H1 (cell line): ENCODE measurements at regions not wholly inside any gene's neighbourhood (a gene's known extent, or its start where the extent isn't known, plus 50 kb on each side); places are given as distances from the start of the nearest gene placed in this dataset.

ENCODE experiments used
- CTCF ChIA-PET: fragments of 300-600 bp; sonication (Branson Sonifier 250); formaldehyde crosslinking; loops from one replicate; lab custom pipeline; 2021; ENCODE audit not compliant: partially characterized antibody; lab: Charles Lee
- POLR2A ChIA-PET: fragments of 300-600 bp; sonication (Branson Sonifier 250); formaldehyde crosslinking; loops from one replicate; lab custom pipeline; 2021; ENCODE audit warnings: inconsistent platforms; ENCODE audit not compliant: partially characterized antibody; lab: Charles Lee
- DNase-seq, 2 experiments: peaks; one replicate each; pipeline versions ENCODE4 v3.0.0 to v3.0.0-alpha.2; 2010 to 2022; ENCODE audit warnings: low spot score in 2 of 2, low read depth in 1 of 2, mixed read lengths in 1 of 2
- FAIRE-seq: peaks from 2 replicates; lab custom pipeline; 2011; peaks lifted over from hg19 to GRCh38; lab: Jason Lieb, UNC
- H2AFZ ChIP-seq: 2 replicates; pipeline ENCODE4 v1.8.1; 2012; ENCODE audit warnings: low read length, inconsistent platforms
- H2AK5ac ChIP-seq: 2 replicates; pipeline ENCODE4 v1.6.1; 2013; ENCODE audit warnings: low read depth, low read length
- H2BK120ac ChIP-seq: replicated peaks from 2 replicates; pipeline ENCODE3; 2013; ENCODE audit warnings: low read depth, low read length, inconsistent platforms
- H2BK12ac ChIP-seq: 2 replicates; pipeline ENCODE4 v1.6.1; 2013; ENCODE audit warnings: low read depth, low read length
- H2BK15ac ChIP-seq: 2 replicates; pipeline ENCODE4 v1.6.1; 2013; ENCODE audit warnings: low read length
- H2BK20ac ChIP-seq: 2 replicates; pipeline ENCODE4 v1.6.1; 2013; ENCODE audit warnings: low read length
- H2BK5ac ChIP-seq: 2 replicates; pipeline ENCODE4 v1.6.1; 2013; ENCODE audit warnings: low read depth, low read length
- H3K14ac ChIP-seq: 2 replicates; pipeline ENCODE4 v1.6.1; 2013; ENCODE audit warnings: inconsistent platforms; ENCODE audit not compliant: insufficient read length
- H3K18ac ChIP-seq: 2 replicates; pipeline ENCODE4 v1.6.1; 2013; ENCODE audit warnings: low read length; ENCODE audit errors: extremely low read depth
- H3K23ac ChIP-seq: 2 replicates; pipeline ENCODE4 v1.6.1; 2013; ENCODE audit warnings: inconsistent platforms; ENCODE audit not compliant: insufficient read length
- H3K23me2 ChIP-seq: 2 replicates; pipeline ENCODE4 v1.6.1; 2013; ENCODE audit warnings: low read depth, low read length
- H3K27ac ChIP-seq: 2 replicates; pipeline ENCODE4 v1.6.1; 2011; ENCODE audit warnings: low read depth, low read length, inconsistent platforms
- H3K27me3 ChIP-seq, 4 experiments: replicated peaks in 1 of 4; 1 replicate in 1 of 4; 2 replicates in 3 of 4; pipeline versions ENCODE4 v1.6.1 to v1.8.1; 2011 to 2013; ENCODE audit warnings: low read length in 3 of 4, mild to moderate bottlenecking in 3 of 4, inconsistent platforms in 2 of 4, mixed read lengths in 2 of 4, moderate library complexity in 1 of 4; ENCODE audit not compliant: control insufficient read depth in 3 of 4, insufficient read depth in 3 of 4; ENCODE audit errors: extremely low read depth in 1 of 4
- H3K36me3 ChIP-seq, 4 experiments: 2 replicates each; pipeline versions ENCODE4 v1.6.1 to v1.8.1; 2011 to 2013; ENCODE audit warnings: mild to moderate bottlenecking in 4 of 4, low read length in 3 of 4, moderate library complexity in 2 of 4, control low read depth in 1 of 4, inconsistent platforms in 1 of 4; ENCODE audit not compliant: insufficient read depth in 4 of 4, control insufficient read depth in 2 of 4
- H3K4ac ChIP-seq: replicated peaks from 2 replicates; pipeline ENCODE3; 2013; ENCODE audit warnings: low read length, low read depth, mixed read lengths, inconsistent platforms; ENCODE audit not compliant: insufficient read length
- H3K4me1 ChIP-seq, 4 experiments: replicated peaks in 1 of 4; 1 replicate in 1 of 4; 2 replicates in 3 of 4; pipeline versions ENCODE4 v1.6.1 to v1.8.1; 2011 to 2013; ENCODE audit warnings: low read length in 3 of 4, inconsistent platforms in 2 of 4, mixed read lengths in 1 of 4; ENCODE audit not compliant: insufficient read depth in 4 of 4, control insufficient read depth in 3 of 4
- H3K4me2 ChIP-seq, 2 experiments: 2 replicates each; pipeline versions ENCODE4 v1.6.1 to v1.8.1; 2011 to 2013; ENCODE audit warnings: low read depth in 2 of 2, low read length in 2 of 2, control low read depth in 1 of 2, inconsistent platforms in 1 of 2, mild to moderate bottlenecking in 1 of 2; ENCODE audit not compliant: insufficient read depth in 1 of 2
- H3K4me3 ChIP-seq, 4 experiments: fragments of 200-600, 300-600 bp in 1 of 4; sonication (generic), shearing (Covaris generic), sonication (Bioruptor Twin) in 1 of 4; 2 replicates each; pipeline versions ENCODE4 v1.5.1 to v1.8.1; 2011 to 2016; ENCODE audit warnings: low read length in 4 of 4, low read depth in 3 of 4, control low read depth in 2 of 4, inconsistent platforms in 2 of 4, mild to moderate bottlenecking in 2 of 4, mixed read lengths in 1 of 4, moderate library complexity in 1 of 4; ENCODE audit not compliant: insufficient read depth in 2 of 4; ENCODE audit errors: extremely low read depth in 1 of 4
- H3K56ac ChIP-seq: replicated peaks from 2 replicates; pipeline ENCODE3; 2013; ENCODE audit warnings: low read depth, mild to moderate bottlenecking, mixed read lengths, low read length, inconsistent platforms; ENCODE audit not compliant: insufficient read length
- H3K79me1 ChIP-seq: 2 replicates; pipeline ENCODE4 v1.6.1; 2013; ENCODE audit warnings: low read depth, low read length, control low read depth
- H3K79me2 ChIP-seq, 2 experiments: 2 replicates each; pipeline versions ENCODE4 v1.6.1 to v1.8.1; 2012 to 2013; ENCODE audit warnings: low read length in 2 of 2, mild to moderate bottlenecking in 2 of 2, inconsistent platforms in 1 of 2; ENCODE audit not compliant: insufficient read depth in 2 of 2, control insufficient read depth in 1 of 2
- H3K9ac ChIP-seq, 4 experiments: replicated peaks in 1 of 4; 1 replicate in 1 of 4; 2 replicates in 3 of 4; pipeline versions ENCODE4 v1.6.1 to v1.8.1; 2011 to 2013; ENCODE audit warnings: low read depth in 3 of 4, low read length in 3 of 4, control low read depth in 2 of 4, mild to moderate bottlenecking in 2 of 4, moderate library complexity in 2 of 4, inconsistent platforms in 1 of 4; ENCODE audit errors: extremely low read depth in 1 of 4
- H3K9me3 ChIP-seq, 2 experiments: 2 replicates each; pipeline versions ENCODE4 v1.6.1 to v1.8.1; 2012 to 2013; ENCODE audit warnings: mild to moderate bottlenecking in 2 of 2, moderate library complexity in 2 of 2, control low read depth in 1 of 2, inconsistent platforms in 1 of 2, low read depth in 1 of 2, low read length in 1 of 2, mixed read lengths in 1 of 2; ENCODE audit not compliant: insufficient read depth in 2 of 2
- H4K20me1 ChIP-seq, 2 experiments: replicated peaks in 1 of 2; 2 replicates each; pipeline versions ENCODE3 to v1.8.1; 2011 to 2013; ENCODE audit warnings: inconsistent platforms in 2 of 2, low read length in 2 of 2, mild to moderate bottlenecking in 1 of 2; ENCODE audit not compliant: insufficient read depth in 2 of 2, control insufficient read depth in 1 of 2
- H4K5ac ChIP-seq: 2 replicates; pipeline ENCODE4 v1.6.1; 2013; ENCODE audit warnings: low read length, low read depth, mixed read lengths, inconsistent platforms; ENCODE audit not compliant: insufficient read length
- H4K8ac ChIP-seq: 2 replicates; pipeline ENCODE4 v1.8.0; 2013; ENCODE audit warnings: mild to moderate bottlenecking, moderate library complexity, low read length, inconsistent platforms; ENCODE audit not compliant: insufficient read depth; ENCODE audit errors: extremely low read depth
- H4K91ac ChIP-seq: replicated peaks from 2 replicates; pipeline ENCODE3; 2013; ENCODE audit warnings: low read length, mixed read lengths, inconsistent platforms; ENCODE audit not compliant: insufficient read length
- BACH1 ChIP-seq: IDR thresholded peaks from 2 replicates; pipeline ENCODE4 v1.6.1; 2012; ENCODE audit warnings: low read length, improper control_type of control experiment
- BRCA1 ChIP-seq: IDR thresholded peaks from 2 replicates; pipeline ENCODE4 v1.6.1; 2012; ENCODE audit warnings: low read depth, low read length, improper control_type of control experiment
- POLR2A ChIP-seq, 2 experiments: IDR thresholded peaks; 1 replicate in 1 of 2; 2 replicates in 1 of 2; pipeline ENCODE4 v1.6.1; 2011; ENCODE audit warnings: low read depth in 2 of 2, low read length in 2 of 2, mild to moderate bottlenecking in 2 of 2; ENCODE audit errors: control extremely low read depth in 1 of 2
- SIN3A ChIP-seq, 2 experiments: IDR thresholded peaks in 1 of 2; conservative IDR thresholded peaks in 1 of 2; 2 replicates each; pipeline ENCODE4 v1.6.1; 2011 to 2012; ENCODE audit warnings: low read length in 2 of 2, improper control_type of control experiment in 1 of 2, low read depth in 1 of 2, mild to moderate bottlenecking in 1 of 2
- SP1 ChIP-seq: IDR thresholded peaks from 2 replicates; pipeline ENCODE4 v1.6.1; 2011; ENCODE audit warnings: low read depth, low read length
- YY1 ChIP-seq: IDR thresholded peaks from 2 replicates; pipeline ENCODE4 v1.6.1; 2011; ENCODE audit warnings: low read depth, mild to moderate bottlenecking, low read length
- WGBS, 2 experiments: shearing (Covaris generic) in 1 of 2; methylation state at CpG; one replicate each; pipeline versions ENCODE4 v1.1.6 to v1.1.7; 2013 to 2015; ENCODE audit warnings: low lambda C conversion rate in 2 of 2, mixed read lengths in 2 of 2, inconsistent platforms in 1 of 2, low coverage in 1 of 2, missing lambda C conversion rate in 1 of 2; ENCODE audit not compliant: insufficient replicate concordance in 2 of 2, insufficient coverage in 1 of 2, insufficient read length in 1 of 2; ENCODE audit errors: extremely low coverage in 1 of 2, missing lambda C conversion rate in 1 of 2; 5-methylcytosine and 5-hydroxymethylcytosine counted together

- no peak overlapping the region for H4K91ac ChIP-seq
- no peak overlapping the region for H3K14ac ChIP-seq
- no peak overlapping the region for H3K56ac ChIP-seq
- no peaks in the 10 kb centered on the region for H3K9me3 ChIP-seq
- no peak overlapping the region for H4K8ac ChIP-seq
- H3K4me2 ChIP-seq, result no peak overlapping the region
- H3K23me2 ChIP-seq, result no peaks in the 10 kb centered on the region
- POLR2A ChIA-PET, result no interaction called here
- TF ChIP-seq YY1 (no peak), BACH1 (no peak), SIN3A (conservative IDR thresholded peaks at IDR 0.05 in 1 of 2, IDR thresholded peaks at IDR 0.05 in 1 of 2; ENCODE audit: low read depth in 1 of 2, low read length in 2 of 2) (no peak), SP1 (no peak), POLR2A (IDR thresholded peaks at IDR 0.05; ENCODE audit: control extremely low read depth in 1 of 2, low read depth in 2 of 2, low read length in 2 of 2) (no peak), BRCA1 (no peak)
- TF ChIP-seq, all 59 proteins: peak for 0
- peaks cover 0 to 3% (median 1%) of the 10 kb centered on the region in 4 experiments; a peak in 3 of 7 replicates for H3K4me1 ChIP-seq
- no peak overlapping the region for H3K27ac ChIP-seq
- H3K18ac ChIP-seq, result no peak overlapping the region
- no peak overlapping the region for H2BK120ac ChIP-seq
- H4K20me1 ChIP-seq, result no peaks in the 10 kb centered on the region
- H3K79me1 ChIP-seq, result no peaks in the 10 kb centered on the region
- no peak overlapping the region for H3K4ac ChIP-seq
- no peak overlapping the region for H2AFZ ChIP-seq
- H2BK20ac ChIP-seq, result no peak overlapping the region
- WGBS, 2 experiments, result 80% methylated on average over 2 of the region's 2 CpGs; no CpG with 5 or more reads in 1 of the 2 experiments
- DNase-seq (no peak), FAIRE-seq (no peak)
- H3K79me2 ChIP-seq, result no peaks in the 10 kb centered on the region
- no peaks in the 10 kb centered on the region for H3K27me3 ChIP-seq
- no peak overlapping the region for H2BK15ac ChIP-seq
- H3K9ac ChIP-seq, result no peak overlapping the region
- H2BK12ac ChIP-seq, result no peak overlapping the region
- no peak overlapping the region for H2BK5ac ChIP-seq
- H4K5ac ChIP-seq, result no peak overlapping the region
- no peak overlapping the region for H2AK5ac ChIP-seq
- no peak overlapping the region for H3K23ac ChIP-seq
- CTCF ChIA-PET, result interaction anchor here (0.6 to 1.4 kb wide), 4 partner anchors 32 to 438 kb away, joined by 3 to 5 read pairs (median 4); no protein-coding TSS in a partner anchor
- no peaks in the 10 kb centered on the region for H3K36me3 ChIP-seq
- H3K4me3 ChIP-seq, result no peak overlapping the region
Measured at GRCh38 chr4:155060419-155060818, 148.0 kb upstream of the NPY2R start.
